ENCODE measurements at regions not wholly inside any gene's neighbourhood (a gene's known extent, or its start where the extent isn't known, plus 50 kb on each side); places are given as distances from the start of the nearest gene placed in this dataset.
A peak's percentile ranks its signal among the peaks of the same experiment; 100 is the strongest.

DNA sequence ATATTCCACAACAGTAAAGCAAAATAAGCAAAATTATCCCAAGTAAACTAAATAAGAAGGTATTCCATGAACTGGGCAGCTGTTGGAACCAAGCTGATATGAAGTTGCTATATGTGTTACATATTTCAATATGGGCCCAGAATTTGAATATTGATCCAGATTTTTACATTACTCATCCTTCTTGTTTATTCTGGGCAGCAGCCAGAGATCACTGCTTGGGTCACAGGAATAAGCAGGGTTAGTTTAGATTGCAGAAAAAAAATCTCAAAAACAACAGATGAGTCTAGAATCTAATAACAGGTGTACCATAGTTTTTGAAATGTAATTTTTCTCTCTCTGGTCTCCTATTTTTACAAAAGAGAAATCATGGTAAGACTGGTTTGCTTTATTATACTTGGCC, 171.5 kb upstream of the NAMPT start:
- Histone ChIP-seq H3K36me3 (no peaks in the 10 kb centered on the region), H3K27me3 (no peaks in the 10 kb centered on the region), H3K9me3 (no peaks in the 10 kb centered on the region), H3K4me3 (no peak overlapping the region), H3K4me1 (no peaks in the 10 kb centered on the region), H3K27ac (no peak overlapping the region)
- intact Hi-C loops (cut with DNase I; ENCODE audit: low total_unique reads): no loop called here
- no peak for DNase-seq (ENCODE audit: low spot score in 2 of 2)
- TF ChIP-seq POLR2A (IDR thresholded peaks at IDR 0.05) (no peak), POLR2AphosphoS5 (IDR thresholded peaks at IDR 0.05) (no peak)
- TF ChIP-seq, protein P1, sequence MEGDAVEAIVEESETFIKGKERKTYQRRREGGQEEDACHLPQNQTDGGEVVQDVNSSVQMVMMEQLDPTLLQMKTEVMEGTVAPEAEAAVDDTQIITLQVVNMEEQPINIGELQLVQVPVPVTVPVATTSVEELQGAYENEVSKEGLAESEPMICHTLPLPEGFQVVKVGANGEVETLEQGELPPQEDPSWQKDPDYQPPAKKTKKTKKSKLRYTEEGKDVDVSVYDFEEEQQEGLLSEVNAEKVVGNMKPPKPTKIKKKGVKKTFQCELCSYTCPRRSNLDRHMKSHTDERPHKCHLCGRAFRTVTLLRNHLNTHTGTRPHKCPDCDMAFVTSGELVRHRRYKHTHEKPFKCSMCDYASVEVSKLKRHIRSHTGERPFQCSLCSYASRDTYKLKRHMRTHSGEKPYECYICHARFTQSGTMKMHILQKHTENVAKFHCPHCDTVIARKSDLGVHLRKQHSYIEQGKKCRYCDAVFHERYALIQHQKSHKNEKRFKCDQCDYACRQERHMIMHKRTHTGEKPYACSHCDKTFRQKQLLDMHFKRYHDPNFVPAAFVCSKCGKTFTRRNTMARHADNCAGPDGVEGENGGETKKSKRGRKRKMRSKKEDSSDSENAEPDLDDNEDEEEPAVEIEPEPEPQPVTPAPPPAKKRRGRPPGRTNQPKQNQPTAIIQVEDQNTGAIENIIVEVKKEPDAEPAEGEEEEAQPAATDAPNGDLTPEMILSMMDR (IDR thresholded peaks at IDR 0.05): no peak

DNA sequence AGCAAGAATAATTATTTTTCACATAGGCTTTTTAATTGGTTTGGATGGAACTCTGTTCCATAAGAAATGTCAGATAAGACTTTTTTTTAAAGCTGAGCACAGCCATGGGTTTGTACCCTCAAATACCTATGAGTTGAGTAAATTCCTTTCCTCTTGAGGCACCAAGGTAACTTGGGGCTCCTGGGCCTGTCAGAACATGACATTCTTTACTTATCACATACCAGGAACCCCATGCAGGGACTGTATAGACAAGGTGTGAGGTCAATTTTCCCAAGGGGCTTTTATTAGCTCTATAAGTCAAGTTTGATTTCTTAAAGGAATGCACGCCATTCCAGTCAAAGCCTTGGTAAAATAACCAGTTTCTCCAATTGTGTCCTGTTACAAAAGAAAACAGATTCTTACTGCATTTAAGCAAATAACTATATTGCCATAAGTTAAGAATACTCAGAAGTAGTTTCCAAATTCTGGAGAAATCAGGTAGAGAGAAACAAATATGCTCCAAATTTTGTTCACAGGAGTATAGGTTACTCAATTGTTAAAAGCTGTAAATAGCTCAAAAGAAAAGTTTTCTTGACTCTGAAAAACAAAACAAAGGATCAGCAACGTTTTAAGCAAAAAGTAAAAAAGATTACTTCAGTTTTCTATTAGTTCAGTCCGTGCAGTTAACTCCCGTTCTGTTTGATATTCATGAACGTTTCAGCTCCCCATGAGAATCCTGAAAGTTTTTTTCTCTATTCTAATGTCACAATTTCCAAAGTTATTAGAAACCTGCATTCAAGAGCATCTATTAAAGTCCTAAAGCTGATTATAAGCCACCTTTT, 167.5 kb upstream of the NAMPT start:
- TF ChIP-seq, protein P1 (IDR thresholded peaks at IDR 0.05): no peak
- TF ChIP-seq POLR2AphosphoS5 (IDR thresholded peaks at IDR 0.05): no peak
- TF ChIP-seq POLR2A (IDR thresholded peaks at IDR 0.05): no peak
- Histone ChIP-seq H3K36me3 (no peaks in the 10 kb centered on the region), H3K27ac (no peak overlapping the region), H3K9me3 (no peaks in the 10 kb centered on the region), H3K4me3 (no peak overlapping the region), H3K27me3 (no peaks in the 10 kb centered on the region), H3K4me1 (no peaks in the 10 kb centered on the region)
- no peak for DNase-seq (ENCODE audit: low spot score in 2 of 2)
- intact Hi-C loops (cut with DNase I; ENCODE audit: low total_unique reads): no loop called here

DNA sequence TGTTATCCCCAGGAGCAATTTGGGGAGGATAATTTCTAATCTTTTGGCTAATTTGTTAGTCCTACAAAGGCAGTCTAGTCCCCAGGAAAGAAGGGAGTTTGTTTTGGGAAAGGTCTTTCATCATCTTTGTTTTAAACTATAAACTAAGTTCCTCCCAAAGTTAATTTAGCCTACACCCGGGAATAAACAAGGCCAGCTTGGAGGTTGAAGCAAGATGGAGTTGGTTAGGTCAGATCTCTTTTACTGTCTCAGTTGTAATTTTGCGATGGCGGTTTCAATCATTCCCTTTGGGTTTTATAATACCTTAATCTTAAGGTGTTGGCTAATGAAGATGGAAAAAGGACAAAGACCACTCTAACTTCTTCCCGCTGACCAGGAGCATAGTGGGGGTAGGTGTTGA, 166.4 kb upstream of the NAMPT start:
- H3K4me3 ChIP-seq: no peak overlapping the region
- H3K4me1 ChIP-seq: no peaks in the 10 kb centered on the region
- no peaks in the 10 kb centered on the region for H3K9me3 ChIP-seq
- DNase-seq (ENCODE audit: low spot score in 2 of 2): no peak
- no peaks in the 10 kb centered on the region for H3K36me3 ChIP-seq
- H3K27me3 ChIP-seq: no peaks in the 10 kb centered on the region
- TF ChIP-seq, protein P1 (IDR thresholded peaks at IDR 0.05): no peak
- H3K27ac ChIP-seq: no peak overlapping the region
- intact Hi-C loops (cut with DNase I; ENCODE audit: low total_unique reads): no loop called here

DNA sequence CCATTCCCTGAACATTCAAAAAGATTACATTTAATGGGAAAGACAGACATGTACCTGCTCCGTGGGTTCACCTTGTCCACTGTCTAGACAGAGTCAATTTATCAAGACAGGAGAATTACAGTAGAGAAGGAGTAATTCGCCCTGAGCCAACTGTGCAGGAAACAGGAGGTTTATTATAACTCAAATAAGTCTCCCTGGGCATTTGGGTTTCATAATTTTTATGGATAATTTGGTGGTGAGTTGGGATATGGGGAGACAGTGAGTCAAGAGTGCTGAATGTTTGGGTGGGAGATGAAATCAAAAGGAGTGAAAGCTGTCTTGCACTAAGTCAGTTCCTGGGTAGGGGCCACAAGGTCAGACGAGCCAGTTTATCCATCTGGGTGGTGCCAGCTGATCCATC, 165.9 kb upstream of the NAMPT start:
- no peak overlapping the region for H3K27ac ChIP-seq
- H3K9me3 ChIP-seq: no peaks in the 10 kb centered on the region
- no peak for DNase-seq (ENCODE audit: low spot score in 2 of 2)
- H3K4me1 ChIP-seq: no peaks in the 10 kb centered on the region
- intact Hi-C loops (cut with DNase I; ENCODE audit: low total_unique reads): no loop called here
- H3K36me3 ChIP-seq: no peaks in the 10 kb centered on the region
- TF ChIP-seq POLR2A (IDR thresholded peaks at IDR 0.05) (no peak), POLR2AphosphoS5 (IDR thresholded peaks at IDR 0.05) (no peak)
- TF ChIP-seq, protein P1 (IDR thresholded peaks at IDR 0.05): no peak
- no peaks in the 10 kb centered on the region for H3K27me3 ChIP-seq
- no peak overlapping the region for H3K4me3 ChIP-seq

DNA sequence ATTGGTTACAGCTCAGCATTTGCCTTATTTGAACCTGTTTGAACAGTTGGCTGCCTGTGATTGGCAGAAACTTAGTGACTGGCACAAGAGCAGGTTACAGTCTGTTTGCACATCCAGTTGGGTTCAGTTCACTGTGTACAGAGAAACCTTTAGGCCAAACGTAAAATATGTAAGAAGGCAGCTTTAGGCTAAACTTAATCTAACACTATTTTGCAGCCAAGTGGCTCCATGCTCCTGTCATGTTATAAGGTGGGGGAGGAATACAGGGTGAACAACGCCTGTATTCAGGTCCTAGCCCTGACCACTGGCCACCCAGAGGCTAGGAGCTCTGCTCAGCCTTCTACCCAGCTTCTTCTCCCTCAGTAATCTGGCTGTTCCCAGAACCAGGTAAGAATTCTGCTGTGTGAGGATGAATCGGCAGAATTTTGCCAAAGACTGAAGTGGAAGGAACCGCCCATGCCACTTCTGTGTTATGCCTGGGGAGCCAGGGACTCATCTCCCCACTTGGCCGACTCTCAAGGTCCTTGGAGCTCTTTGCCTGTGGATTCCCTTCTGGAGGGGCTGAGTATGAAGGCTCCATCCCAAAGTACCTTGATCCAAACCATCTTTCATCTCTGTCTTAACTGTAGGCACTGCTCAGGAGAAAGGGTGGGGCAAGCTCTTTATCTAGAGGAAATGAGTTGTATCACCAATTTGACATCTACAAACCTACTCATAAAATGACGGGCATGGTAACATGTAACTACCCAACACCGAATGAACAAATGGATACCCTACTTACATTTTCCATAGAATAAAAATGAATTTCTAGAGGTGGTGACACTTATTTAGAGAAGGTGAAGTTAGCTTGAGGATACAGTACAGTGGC, 164.4 kb upstream of the NAMPT start:
- intact Hi-C loops (cut with DNase I; ENCODE audit: low total_unique reads): no loop called here

More for the DNA sequence above, 164.4 kb upstream of the NAMPT start:
- Histone ChIP-seq H3K27ac (peak overlapping the region in 1 of 2 donors; percentile 54), H3K27me3 (no peaks in the 10 kb centered on the region), H3K4me3 (no peak overlapping the region), H3K36me3 (no peaks in the 10 kb centered on the region), H3K9me3 (no peaks in the 10 kb centered on the region), H3K4me1 (no peaks in the 10 kb centered on the region)
- no peak for TF ChIP-seq POLR2A (IDR thresholded peaks at IDR 0.05)
- TF ChIP-seq POLR2AphosphoS5 (IDR thresholded peaks at IDR 0.05): no peak
- TF ChIP-seq, protein P1 (IDR thresholded peaks at IDR 0.05): no peak
- no peak for DNase-seq (ENCODE audit: low spot score in 2 of 2)

Data from breast epithelium (tissue), 4 donors.